ENCODE measurements at regions not wholly inside any gene's neighbourhood (a gene's known extent, or its start where the extent isn't known, plus 50 kb on each side); places are given as distances from the start of the nearest gene placed in this dataset.

DNA sequence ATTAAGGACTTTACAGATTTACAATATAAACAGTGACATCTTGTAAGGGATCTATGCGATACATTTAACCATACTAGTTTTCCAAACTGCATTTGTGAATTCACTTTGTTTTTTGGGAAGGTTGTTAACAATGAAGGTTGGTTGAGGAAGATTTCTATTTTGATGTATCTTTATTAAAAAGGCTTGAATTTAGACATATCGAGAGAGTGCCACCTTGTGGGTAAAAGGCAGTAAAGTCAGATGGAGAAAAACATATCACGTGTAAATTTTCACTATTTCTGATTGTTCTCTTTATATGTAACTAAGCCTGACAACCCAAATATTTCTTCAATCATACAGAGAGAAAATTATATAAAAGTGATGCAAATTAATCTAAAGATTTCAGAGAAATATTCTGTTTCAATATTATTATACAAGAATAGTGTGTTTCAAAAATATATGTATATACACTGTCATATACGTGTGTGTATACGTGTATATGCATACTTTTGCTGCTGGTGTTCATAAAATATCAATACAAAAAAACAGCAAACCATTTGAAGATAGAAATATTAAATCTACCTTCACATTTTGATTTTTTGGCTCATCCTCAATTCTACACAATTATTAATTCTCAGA is 988.6 kb downstream of the SORCS1 start:
- DNase-seq = no peak

GRCh38 chr10:106173838-106174237 is 990.7 kb downstream of the SORCS1 start:
- DNase-seq = no peak

GRCh38 chr10:106169241-106169640 is 995.3 kb downstream of the SORCS1 start:
- DNase-seq = no peak

DNA sequence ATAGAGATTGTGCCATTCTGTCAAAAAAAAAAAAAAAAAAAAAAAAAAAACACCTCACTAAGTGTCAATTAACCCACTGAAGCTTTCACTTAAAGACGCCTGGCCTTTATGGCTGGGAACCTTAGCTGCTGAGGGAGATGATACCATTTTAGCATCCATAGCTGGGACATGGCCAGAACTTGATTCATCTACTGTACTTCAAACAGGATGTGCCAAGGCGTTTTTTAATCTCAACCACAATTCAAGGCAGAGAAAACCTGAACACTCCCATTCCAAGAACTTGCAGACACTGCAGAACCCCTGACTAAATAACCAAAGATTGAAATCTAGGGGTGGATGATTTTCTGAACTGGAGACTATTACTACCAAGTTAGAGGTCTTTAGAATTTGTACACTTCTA is 996.6 kb downstream of the SORCS1 start:
- DNase-seq = no peak

DNA sequence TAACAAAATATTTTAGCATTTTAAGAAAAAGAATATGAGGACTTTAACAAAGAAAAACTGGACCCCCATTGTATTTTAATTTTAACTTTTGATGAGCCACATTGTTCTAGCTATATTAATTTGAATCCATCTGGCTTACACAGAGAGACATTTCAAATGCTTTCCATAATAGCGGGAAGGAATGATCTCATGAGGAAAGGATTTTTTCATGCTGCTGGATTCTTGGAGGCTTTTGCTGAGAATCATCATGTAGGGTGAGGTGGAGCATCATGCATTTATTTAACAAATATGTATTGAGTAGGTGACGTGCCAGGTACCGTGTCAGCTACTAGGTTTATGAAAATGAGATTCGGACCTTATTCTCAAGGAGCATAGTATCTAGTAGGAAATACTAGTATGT is 1006.3 kb downstream of the SORCS1 start:
- DNase-seq = no peak

DNA sequence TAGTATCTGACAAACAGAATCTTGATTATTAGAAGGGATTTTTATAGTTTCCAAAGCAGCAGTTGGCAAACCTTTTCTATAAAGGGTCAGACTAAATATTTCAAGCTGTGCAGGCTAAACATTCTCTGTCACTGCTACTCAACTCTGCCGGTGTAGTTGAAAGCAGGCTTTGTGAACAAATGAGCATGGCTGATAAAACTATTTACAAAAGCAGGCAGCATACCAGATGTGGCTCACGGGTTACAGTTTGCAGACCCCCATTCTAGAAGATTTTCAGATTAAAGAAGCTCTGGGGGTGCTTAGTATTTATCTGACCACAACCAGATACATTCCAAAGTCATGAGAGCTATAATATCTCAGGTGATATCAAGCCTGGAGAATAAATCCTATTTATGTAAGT is 1017.5 kb downstream of the SORCS1 start:
- DNase-seq = no peak

GRCh38 chr10:106139915-106140314 is 1024.6 kb downstream of the SORCS1 start:
- DNase-seq = no peak

- DNase-seq = no peak
These were observed 1028.3 kb downstream of the SORCS1 start for GRCh38 chr10:106136175-106136574.

DNA sequence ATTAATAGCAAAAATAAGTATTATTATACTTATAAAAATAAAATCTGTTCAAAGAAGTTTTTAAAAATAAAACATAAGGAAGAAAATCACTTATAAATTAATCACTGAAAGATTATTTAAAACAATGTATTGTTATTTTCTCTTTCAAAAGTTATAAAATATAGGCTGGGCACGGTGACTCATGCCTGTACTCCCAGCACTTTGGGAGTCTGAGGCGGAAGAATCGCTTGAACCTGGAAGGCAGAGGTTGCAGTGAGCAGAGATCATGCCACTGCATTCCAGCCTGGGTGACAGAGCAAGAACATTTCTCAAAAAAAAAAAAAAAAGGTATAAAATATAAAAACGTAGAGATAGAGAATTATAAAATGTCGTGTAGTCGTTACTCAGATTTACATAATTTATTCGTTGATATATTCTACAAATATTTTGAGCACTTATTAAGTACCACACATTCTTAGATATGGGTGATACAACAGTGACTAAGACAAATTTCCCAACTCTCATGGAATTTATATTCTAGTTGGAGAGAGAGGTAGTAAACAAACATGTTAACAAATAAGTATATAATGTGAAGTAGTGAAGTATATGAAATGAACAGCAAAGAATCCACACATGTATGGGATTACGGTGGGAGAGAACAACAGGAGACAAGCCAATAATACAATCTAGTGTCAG is 1030.0 kb downstream of the SORCS1 start:
- DNase-seq = no peak

DNA sequence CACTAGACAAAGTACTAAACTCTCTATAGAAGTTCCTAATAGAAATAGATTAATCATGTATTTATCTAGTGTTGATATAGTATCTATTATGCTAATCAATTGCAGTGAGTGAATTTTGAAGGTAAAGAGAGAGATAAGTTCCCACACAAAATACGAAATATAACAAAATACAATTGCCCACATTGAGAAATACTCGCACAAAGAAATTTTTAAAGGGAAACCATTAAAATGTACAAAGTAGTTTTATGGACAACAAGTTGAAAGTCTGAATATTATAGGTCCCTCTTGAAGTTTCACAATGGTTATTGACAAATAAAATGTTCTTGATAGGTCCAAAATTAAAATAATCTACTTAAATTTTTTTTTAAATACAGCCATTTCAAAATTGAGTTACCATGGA is 1031.1 kb downstream of the SORCS1 start:
- DNase-seq = no peak

GRCh38 chr10:106132956-106133355 is 1031.5 kb downstream of the SORCS1 start:
- DNase-seq = no peak

DNA sequence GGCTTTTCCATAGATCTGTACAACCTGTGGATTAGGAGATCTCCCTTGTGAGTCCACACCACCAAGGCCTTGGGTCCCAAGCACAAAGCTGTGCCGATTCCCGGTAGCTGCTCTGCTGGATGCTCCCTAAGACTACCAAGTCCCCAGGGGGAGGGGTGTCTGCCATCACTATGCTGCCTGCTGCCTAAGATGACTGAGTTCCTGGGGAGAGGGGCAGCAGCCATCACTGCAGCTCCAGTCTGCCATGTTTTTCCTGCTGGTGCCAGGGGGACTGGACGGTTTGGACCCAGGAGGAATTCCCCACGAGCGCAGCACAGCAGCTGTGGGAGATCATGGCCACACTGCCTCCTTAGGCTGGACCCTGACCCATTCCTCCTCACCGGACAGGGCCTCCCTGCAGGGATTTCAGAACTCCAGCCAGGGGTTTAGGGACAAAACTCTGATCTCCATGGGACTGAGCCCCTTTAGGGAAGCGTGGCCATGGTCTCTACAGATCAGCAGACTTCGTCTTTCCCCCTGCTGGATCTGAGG is 1049.8 kb downstream of the SORCS1 start:
- no peak for DNase-seq

DNA sequence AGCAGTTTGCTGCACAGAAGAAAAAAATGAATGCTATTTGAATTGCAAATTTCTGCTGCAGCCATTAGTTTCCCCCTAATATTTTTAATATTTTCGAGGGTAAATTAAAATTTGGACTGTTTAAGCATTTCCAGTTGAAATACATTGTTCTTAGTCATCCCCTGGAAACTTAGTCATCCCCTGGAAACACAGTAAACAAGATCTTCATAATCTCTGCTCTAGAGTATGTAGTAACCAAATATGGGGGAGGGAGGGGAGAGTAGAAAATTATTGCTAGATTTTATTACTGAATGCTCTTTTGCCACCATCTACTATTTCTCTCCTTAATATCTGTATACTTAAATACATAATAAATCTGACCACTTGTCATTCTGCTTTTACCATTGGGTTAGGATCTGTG is 1053.3 kb downstream of the SORCS1 start:
- no peak for DNase-seq

GRCh38 chr10:106107706-106108105 is 1056.8 kb downstream of the SORCS1 start:
- DNase-seq = no peak

DNA sequence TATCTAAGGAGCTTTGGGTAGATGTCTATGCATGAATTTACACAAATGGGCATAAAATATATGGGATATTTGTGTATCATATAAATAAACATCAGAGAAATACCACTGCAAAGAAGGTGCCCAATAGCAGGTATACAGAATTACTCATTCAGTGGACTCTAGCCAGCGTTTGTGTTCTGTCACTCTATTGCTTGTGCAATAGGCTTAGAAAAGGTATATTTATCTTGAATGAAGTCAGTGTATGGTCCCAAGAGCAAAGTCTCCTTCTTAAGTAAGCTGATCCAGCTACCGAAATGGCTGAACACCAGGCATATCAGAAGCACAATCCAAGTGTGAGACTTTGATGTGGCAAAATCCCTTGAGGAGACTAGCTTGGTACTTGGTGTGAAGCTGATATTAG is 1058.4 kb downstream of the SORCS1 start:
- no peak for DNase-seq

DNA sequence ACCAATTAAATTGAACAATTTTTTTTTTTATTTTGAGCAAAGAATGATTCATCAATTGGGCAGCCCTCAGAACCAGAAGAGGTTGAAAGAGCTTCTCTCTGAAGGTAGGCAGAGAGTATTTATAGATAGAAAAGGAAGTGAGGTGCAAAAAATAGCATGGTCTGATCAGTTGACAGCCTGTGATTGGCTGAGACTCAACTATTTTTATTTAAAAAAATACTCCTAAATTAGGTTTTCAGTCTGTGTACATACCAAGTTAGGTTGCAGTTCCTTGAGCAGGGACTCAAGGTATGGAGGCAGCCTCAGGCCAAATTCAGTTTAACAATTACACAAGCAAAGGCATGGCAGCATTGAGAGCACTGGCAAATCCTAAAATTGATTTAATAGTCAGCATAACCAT is 1074.7 kb downstream of the SORCS1 start:
- DNase-seq = no peak

DNA sequence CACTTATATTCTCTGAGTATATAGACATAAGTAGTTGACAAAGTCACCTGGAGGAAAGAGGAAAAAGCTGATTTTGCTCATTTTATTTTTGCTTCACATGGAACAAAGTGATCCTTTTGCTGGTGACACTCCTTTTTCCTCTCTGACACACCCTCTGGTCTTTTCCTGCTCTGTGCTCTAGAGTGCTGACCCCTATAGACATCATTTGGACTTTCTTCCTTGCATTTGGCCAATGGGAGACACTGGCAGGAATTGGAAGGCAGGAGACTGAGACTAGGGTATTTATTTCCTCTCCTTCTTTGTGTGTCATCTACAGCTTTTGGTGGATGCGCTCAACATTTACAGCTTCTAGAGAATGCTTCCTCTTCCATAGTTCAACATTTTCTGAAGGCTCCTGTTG is 1078.1 kb downstream of the SORCS1 start:
- DNase-seq = no peak

DNA sequence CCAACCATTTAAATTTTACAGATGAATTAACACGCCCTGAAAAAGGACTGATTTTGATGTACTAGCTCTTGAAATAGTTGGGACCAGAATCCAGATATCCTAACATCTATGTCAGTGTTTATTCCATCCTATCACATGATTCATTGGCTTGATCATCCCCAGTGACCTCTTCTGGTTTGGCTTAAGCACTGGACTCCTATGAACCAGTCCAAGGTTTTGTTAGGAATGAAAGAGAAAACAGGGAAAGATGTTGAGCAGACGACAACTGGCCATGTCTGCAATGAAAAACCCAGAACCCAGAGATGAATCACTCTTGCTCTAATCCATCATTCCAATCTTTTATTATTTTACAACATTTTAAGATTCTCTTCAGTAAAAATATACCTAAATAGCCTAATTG is 1080.9 kb downstream of the SORCS1 start:
- DNase-seq = no peak

GRCh38 chr10:106082865-106083264 is 1081.6 kb downstream of the SORCS1 start:
- no peak for DNase-seq

DNA sequence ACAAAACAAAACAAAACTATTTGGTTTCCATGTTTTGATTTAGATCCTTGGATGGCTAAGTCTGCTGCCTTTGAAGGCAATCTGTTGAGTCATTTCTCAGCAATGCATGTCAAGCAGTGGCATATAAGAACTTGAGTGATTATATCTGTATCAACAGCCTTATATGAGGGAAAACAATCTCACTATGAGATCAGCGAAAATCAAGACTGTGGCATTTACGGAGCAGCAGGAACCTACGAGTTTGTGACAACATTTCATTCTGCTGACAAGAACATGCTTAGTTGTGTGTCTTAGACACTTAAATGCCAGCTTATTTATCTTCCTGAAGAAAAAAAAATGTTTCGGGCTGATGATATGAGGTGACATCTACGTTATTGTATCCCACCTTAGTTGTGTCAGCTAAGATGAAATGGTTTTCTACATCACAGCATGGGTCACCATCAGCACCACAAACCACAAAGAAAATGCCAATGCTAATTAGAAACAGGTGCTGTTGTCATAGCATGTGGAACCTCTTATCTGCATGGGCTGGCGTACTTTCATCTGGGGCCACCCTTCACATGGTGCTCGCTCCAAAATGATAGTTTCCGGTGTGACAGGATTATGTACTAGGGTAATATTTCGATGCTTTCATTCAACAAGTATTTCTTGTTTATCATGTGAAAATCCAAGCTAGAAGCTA is 1085.5 kb downstream of the SORCS1 start:
- no peak for DNase-seq

DNA sequence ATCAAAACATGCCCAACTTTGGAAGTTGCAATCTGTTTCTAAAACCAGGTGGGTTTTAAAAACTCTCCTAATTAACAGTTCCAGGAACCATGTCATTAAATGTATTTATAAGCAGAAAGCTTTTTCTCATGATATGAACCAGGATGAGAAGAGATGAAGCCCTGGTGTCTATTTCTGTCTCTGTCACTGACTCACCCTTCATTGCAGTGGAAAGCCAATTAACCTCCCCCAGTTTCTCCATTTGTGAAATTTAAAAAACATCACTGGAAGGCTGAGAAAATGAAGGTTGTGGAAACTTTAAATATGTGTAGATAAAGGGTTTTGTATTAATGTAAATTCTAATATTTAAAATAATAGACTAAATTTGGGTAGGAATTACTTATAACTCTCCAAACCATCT is 1088.0 kb downstream of the SORCS1 start:
- DNase-seq = no peak

GRCh38 chr10:106053061-106053460 is 1111.4 kb downstream of the SORCS1 start:
- DNase-seq = no peak

GRCh38 chr10:106044503-106044902 is 1120.0 kb downstream of the SORCS1 start:
- DNase-seq = no peak

GRCh38 chr10:106043863-106044262 is 1120.6 kb downstream of the SORCS1 start:
- no peak for DNase-seq
